ENCODE measurements at regions not wholly inside any gene's neighbourhood (a gene's known extent, or its start where the extent isn't known, plus 50 kb on each side); places are given as distances from the start of the nearest gene placed in this dataset.
A peak's percentile ranks its signal among the peaks of the same experiment; 100 is the strongest.

GRCh38 chr14:58919217-58919616 lies 269.2 kb upstream of the DAAM1 start (continued):
- TF ChIP-seq POU2F2 (IDR thresholded peaks at IDR 0.05; ENCODE audit: borderline replicate concordance, low read depth, low read length): no peak
- TF ChIP-seq, protein P1, sequence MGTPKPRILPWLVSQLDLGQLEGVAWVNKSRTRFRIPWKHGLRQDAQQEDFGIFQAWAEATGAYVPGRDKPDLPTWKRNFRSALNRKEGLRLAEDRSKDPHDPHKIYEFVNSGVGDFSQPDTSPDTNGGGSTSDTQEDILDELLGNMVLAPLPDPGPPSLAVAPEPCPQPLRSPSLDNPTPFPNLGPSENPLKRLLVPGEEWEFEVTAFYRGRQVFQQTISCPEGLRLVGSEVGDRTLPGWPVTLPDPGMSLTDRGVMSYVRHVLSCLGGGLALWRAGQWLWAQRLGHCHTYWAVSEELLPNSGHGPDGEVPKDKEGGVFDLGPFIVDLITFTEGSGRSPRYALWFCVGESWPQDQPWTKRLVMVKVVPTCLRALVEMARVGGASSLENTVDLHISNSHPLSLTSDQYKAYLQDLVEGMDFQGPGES (IDR thresholded peaks at IDR 0.05): no peak
- TF ChIP-seq PBX3 (IDR thresholded peaks at IDR 0.05; ENCODE audit: insufficient replicate concordance, low read depth, low read length): no peak
- TF ChIP-seq CBFB (IDR thresholded peaks at IDR 0.05; ENCODE audit: low read depth): no peak
- no peak for TF ChIP-seq POLR2A (IDR thresholded peaks at IDR 0.05; ENCODE audit: low read depth, low read length)
- TF ChIP-seq, protein P2, sequence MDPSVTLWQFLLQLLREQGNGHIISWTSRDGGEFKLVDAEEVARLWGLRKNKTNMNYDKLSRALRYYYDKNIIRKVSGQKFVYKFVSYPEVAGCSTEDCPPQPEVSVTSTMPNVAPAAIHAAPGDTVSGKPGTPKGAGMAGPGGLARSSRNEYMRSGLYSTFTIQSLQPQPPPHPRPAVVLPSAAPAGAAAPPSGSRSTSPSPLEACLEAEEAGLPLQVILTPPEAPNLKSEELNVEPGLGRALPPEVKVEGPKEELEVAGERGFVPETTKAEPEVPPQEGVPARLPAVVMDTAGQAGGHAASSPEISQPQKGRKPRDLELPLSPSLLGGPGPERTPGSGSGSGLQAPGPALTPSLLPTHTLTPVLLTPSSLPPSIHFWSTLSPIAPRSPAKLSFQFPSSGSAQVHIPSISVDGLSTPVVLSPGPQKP (IDR thresholded peaks at IDR 0.05; ENCODE audit: low read depth, low read length): no peak
- no peak for TF ChIP-seq FOXK2 (IDR thresholded peaks at IDR 0.05)
- TF ChIP-seq, protein P3, sequence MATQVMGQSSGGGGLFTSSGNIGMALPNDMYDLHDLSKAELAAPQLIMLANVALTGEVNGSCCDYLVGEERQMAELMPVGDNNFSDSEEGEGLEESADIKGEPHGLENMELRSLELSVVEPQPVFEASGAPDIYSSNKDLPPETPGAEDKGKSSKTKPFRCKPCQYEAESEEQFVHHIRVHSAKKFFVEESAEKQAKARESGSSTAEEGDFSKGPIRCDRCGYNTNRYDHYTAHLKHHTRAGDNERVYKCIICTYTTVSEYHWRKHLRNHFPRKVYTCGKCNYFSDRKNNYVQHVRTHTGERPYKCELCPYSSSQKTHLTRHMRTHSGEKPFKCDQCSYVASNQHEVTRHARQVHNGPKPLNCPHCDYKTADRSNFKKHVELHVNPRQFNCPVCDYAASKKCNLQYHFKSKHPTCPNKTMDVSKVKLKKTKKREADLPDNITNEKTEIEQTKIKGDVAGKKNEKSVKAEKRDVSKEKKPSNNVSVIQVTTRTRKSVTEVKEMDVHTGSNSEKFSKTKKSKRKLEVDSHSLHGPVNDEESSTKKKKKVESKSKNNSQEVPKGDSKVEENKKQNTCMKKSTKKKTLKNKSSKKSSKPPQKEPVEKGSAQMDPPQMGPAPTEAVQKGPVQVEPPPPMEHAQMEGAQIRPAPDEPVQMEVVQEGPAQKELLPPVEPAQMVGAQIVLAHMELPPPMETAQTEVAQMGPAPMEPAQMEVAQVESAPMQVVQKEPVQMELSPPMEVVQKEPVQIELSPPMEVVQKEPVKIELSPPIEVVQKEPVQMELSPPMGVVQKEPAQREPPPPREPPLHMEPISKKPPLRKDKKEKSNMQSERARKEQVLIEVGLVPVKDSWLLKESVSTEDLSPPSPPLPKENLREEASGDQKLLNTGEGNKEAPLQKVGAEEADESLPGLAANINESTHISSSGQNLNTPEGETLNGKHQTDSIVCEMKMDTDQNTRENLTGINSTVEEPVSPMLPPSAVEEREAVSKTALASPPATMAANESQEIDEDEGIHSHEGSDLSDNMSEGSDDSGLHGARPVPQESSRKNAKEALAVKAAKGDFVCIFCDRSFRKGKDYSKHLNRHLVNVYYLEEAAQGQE (IDR thresholded peaks at IDR 0.05; ENCODE audit: low read depth, low read length): no peak
- TF ChIP-seq, protein P4, sequence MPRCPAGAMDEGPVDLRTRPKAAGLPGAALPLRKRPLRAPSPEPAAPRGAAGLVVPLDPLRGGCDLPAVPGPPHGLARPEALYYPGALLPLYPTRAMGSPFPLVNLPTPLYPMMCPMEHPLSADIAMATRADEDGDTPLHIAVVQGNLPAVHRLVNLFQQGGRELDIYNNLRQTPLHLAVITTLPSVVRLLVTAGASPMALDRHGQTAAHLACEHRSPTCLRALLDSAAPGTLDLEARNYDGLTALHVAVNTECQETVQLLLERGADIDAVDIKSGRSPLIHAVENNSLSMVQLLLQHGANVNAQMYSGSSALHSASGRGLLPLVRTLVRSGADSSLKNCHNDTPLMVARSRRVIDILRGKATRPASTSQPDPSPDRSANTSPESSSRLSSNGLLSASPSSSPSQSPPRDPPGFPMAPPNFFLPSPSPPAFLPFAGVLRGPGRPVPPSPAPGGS (IDR thresholded peaks at IDR 0.05; ENCODE audit: borderline replicate concordance, insufficient read depth, low read depth, low read length, poor library complexity, severe bottlenecking): no peak
- TF ChIP-seq ZNF687 (IDR thresholded peaks at IDR 0.05): 0 out of 2 replicates have a peak, but pooled peaks have one; percentile 26
- TF ChIP-seq IRF4 (IDR thresholded peaks at IDR 0.05; ENCODE audit: low read depth, low read length): no peak
- TF ChIP-seq IKZF2 (IDR thresholded peaks at IDR 0.05): no peak
- TF ChIP-seq BHLHE40 (IDR thresholded peaks at IDR 0.05; ENCODE audit: borderline replicate concordance in 1 of 2, low read depth in 2 of 2, low read length in 1 of 2): peak in 1 of 2 experiments; percentile 48; a peak in 1 of 4 replicates
- no peak for TF ChIP-seq EED (IDR thresholded peaks at IDR 0.05; ENCODE audit: low read depth)

All from GM12878 (cell line).